ENCODE measurements at regions not wholly inside any gene's neighbourhood (a gene's known extent, or its start where the extent isn't known, plus 50 kb on each side); places are given as distances from the start of the nearest gene placed in this dataset.

DNA sequence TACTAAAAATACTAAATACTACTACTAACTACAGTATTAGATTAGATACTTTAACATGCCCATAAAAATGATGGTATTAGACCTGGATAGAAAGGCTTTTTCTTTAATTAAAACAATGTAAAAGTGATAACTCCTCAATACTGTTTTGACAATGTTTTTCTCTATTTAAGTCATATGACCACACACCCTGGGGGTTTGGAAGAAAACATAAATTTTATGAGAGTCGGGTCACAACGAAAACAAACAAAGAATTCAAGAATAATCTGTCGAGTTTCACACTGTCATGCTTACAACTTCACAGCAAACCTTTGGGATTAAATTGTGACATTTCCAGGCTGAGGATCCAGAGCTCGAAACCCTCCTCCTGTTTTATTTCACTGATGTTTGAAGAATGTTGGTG lies 107.4 kb upstream of the SOX4 start:
- Histone ChIP-seq H3K4me3 (ENCODE audit: low read depth, low read length) (no peak overlapping the region), H3K36me3 (ENCODE audit: control insufficient read depth in 2 of 2, insufficient read depth in 1 of 2, low read length in 2 of 2) (no peaks in the 10 kb centered on the region), H3K4me1 (ENCODE audit: control insufficient read depth, insufficient read depth, low read length) (peaks cover 9% of the 10 kb centered on the region; the same call in 1 of the 2 replicates), H3K27ac (ENCODE audit: extremely low read depth, low read depth, low read length) (no peak overlapping the region), H3K9me3 (ENCODE audit: control insufficient read depth, insufficient read depth, low read depth, low read length) (no peaks in the 10 kb centered on the region)
- TF ChIP-seq FEZF1 (tag by site-specific recombination; IDR thresholded peaks at IDR 0.05) (peak; percentile 59), ZXDB (tag by site-specific recombination; IDR thresholded peaks at IDR 0.05) (no peak), IKZF3 (tag by site-specific recombination; IDR thresholded peaks at IDR 0.05) (0 out of 2 replicates have a peak, but pooled peaks have one; percentile 18), WT1 (tag by site-specific recombination; IDR thresholded peaks at IDR 0.05) (peak; percentile 46; the same call in 1 of the 2 replicates), ZNF843 (tag by site-specific recombination; IDR thresholded peaks at IDR 0.05) (peak; percentile 61; the same call in 1 of the 2 replicates)
- TF ChIP-seq, protein P1, sequence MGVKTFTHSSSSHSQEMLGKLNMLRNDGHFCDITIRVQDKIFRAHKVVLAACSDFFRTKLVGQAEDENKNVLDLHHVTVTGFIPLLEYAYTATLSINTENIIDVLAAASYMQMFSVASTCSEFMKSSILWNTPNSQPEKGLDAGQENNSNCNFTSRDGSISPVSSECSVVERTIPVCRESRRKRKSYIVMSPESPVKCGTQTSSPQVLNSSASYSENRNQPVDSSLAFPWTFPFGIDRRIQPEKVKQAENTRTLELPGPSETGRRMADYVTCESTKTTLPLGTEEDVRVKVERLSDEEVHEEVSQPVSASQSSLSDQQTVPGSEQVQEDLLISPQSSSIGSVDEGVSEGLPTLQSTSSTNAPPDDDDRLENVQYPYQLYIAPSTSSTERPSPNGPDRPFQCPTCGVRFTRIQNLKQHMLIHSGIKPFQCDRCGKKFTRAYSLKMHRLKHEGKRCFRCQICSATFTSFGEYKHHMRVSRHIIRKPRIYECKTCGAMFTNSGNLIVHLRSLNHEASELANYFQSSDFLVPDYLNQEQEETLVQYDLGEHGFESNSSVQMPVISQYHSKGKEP (tag by site-specific recombination; IDR thresholded peaks at IDR 0.05): no peak
- TF ChIP-seq, protein P2, sequence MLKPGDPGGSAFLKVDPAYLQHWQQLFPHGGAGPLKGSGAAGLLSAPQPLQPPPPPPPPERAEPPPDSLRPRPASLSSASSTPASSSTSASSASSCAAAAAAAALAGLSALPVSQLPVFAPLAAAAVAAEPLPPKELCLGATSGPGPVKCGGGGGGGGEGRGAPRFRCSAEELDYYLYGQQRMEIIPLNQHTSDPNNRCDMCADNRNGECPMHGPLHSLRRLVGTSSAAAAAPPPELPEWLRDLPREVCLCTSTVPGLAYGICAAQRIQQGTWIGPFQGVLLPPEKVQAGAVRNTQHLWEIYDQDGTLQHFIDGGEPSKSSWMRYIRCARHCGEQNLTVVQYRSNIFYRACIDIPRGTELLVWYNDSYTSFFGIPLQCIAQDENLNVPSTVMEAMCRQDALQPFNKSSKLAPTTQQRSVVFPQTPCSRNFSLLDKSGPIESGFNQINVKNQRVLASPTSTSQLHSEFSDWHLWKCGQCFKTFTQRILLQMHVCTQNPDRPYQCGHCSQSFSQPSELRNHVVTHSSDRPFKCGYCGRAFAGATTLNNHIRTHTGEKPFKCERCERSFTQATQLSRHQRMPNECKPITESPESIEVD (tag by site-specific recombination; IDR thresholded peaks at IDR 0.05): peak; percentile 90
- POLR2A ChIA-PET: interaction anchor here (1.9 kb wide), 1 partner anchor 102 kb away, joined by 4 read pairs; no protein-coding TSS in a partner anchor
- CTCF ChIA-PET: interaction anchor here (0.9 kb wide), 1 partner anchor 10 kb away, joined by 3 read pairs; no protein-coding TSS in a partner anchor

DNA sequence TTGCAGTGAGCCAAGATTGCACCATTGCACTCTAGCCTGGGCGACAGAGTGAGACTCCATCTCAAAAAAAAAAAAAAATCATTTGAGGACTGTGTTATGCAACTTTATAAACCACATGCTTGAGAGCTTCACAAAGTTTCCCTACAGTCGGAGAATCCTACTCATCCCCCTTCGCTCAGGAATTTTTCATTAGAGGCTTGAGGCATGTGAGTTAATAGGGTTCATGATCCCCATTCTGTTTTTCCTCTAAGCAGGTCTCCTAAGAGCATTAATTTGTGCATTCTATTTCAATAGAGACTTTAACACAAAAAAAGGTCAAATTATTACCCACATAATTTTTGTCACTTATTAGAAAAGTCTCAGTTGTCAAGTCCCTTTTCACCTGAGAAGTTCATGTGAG lies 103.7 kb upstream of the SOX4 start:
- ChIA-PET POLR2A (no interaction called here), CTCF (no interaction called here)
- Histone ChIP-seq H3K27ac (ENCODE audit: extremely low read depth, low read depth, low read length) (no peak overlapping the region), H3K9me3 (ENCODE audit: control insufficient read depth, insufficient read depth, low read depth, low read length) (no peaks in the 10 kb centered on the region), H3K4me3 (ENCODE audit: low read depth, low read length) (no peak overlapping the region), H3K36me3 (ENCODE audit: control insufficient read depth in 2 of 2, insufficient read depth in 1 of 2, low read length in 2 of 2) (no peaks in the 10 kb centered on the region), H3K4me1 (ENCODE audit: control insufficient read depth, insufficient read depth, low read length) (peaks cover 9% of the 10 kb centered on the region; the same call in 1 of the 2 replicates)
- TF ChIP-seq ZNF610 (tag by site-specific recombination; IDR thresholded peaks at IDR 0.05; ENCODE audit: borderline replicate concordance) (no peak), ZNF843 (tag by site-specific recombination; IDR thresholded peaks at IDR 0.05) (no peak), ZNF654 (tag by site-specific recombination; IDR thresholded peaks at IDR 0.05; ENCODE audit: low read depth) (no peak), GLIS2 (tag by site-specific recombination; IDR thresholded peaks at IDR 0.05) (no peak), ZNF585B (tag by site-specific recombination; IDR thresholded peaks at IDR 0.05) (no peak), ZNF677 (tag by site-specific recombination; IDR thresholded peaks at IDR 0.05) (no peak), ZNF664 (tag by site-specific recombination; IDR thresholded peaks at IDR 0.05) (no peak), ZNF114 (tag by site-specific recombination; IDR thresholded peaks at IDR 0.05) (no peak), EGR2 (tag by site-specific recombination; IDR thresholded peaks at IDR 0.05; ENCODE audit: low read depth) (no peak), ZNF433 (tag by site-specific recombination; IDR thresholded peaks at IDR 0.05; ENCODE audit: low read depth) (no peak), ZNF132 (tag by site-specific recombination; IDR thresholded peaks at IDR 0.05; ENCODE audit: borderline replicate concordance) (no peak)
- TF ChIP-seq, protein P3, sequence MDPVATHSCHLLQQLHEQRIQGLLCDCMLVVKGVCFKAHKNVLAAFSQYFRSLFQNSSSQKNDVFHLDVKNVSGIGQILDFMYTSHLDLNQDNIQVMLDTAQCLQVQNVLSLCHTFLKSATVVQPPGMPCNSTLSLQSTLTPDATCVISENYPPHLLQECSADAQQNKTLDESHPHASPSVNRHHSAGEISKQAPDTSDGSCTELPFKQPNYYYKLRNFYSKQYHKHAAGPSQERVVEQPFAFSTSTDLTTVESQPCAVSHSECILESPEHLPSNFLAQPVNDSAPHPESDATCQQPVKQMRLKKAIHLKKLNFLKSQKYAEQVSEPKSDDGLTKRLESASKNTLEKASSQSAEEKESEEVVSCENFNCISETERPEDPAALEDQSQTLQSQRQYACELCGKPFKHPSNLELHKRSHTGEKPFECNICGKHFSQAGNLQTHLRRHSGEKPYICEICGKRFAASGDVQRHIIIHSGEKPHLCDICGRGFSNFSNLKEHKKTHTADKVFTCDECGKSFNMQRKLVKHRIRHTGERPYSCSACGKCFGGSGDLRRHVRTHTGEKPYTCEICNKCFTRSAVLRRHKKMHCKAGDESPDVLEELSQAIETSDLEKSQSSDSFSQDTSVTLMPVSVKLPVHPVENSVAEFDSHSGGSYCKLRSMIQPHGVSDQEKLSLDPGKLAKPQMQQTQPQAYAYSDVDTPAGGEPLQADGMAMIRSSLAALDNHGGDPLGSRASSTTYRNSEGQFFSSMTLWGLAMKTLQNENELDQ (tag by site-specific recombination; IDR thresholded peaks at IDR 0.05; ENCODE audit: low read depth): no peak
- TF ChIP-seq, protein P4, sequence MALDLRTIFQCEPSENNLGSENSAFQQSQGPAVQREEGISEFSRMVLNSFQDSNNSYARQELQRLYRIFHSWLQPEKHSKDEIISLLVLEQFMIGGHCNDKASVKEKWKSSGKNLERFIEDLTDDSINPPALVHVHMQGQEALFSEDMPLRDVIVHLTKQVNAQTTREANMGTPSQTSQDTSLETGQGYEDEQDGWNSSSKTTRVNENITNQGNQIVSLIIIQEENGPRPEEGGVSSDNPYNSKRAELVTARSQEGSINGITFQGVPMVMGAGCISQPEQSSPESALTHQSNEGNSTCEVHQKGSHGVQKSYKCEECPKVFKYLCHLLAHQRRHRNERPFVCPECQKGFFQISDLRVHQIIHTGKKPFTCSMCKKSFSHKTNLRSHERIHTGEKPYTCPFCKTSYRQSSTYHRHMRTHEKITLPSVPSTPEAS (tag by site-specific recombination; IDR thresholded peaks at IDR 0.05): no peak
- TF ChIP-seq, protein P5, sequence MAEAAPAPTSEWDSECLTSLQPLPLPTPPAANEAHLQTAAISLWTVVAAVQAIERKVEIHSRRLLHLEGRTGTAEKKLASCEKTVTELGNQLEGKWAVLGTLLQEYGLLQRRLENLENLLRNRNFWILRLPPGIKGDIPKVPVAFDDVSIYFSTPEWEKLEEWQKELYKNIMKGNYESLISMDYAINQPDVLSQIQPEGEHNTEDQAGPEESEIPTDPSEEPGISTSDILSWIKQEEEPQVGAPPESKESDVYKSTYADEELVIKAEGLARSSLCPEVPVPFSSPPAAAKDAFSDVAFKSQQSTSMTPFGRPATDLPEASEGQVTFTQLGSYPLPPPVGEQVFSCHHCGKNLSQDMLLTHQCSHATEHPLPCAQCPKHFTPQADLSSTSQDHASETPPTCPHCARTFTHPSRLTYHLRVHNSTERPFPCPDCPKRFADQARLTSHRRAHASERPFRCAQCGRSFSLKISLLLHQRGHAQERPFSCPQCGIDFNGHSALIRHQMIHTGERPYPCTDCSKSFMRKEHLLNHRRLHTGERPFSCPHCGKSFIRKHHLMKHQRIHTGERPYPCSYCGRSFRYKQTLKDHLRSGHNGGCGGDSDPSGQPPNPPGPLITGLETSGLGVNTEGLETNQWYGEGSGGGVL (tag by site-specific recombination; IDR thresholded peaks at IDR 0.05): no peak
- TF ChIP-seq, protein P6, sequence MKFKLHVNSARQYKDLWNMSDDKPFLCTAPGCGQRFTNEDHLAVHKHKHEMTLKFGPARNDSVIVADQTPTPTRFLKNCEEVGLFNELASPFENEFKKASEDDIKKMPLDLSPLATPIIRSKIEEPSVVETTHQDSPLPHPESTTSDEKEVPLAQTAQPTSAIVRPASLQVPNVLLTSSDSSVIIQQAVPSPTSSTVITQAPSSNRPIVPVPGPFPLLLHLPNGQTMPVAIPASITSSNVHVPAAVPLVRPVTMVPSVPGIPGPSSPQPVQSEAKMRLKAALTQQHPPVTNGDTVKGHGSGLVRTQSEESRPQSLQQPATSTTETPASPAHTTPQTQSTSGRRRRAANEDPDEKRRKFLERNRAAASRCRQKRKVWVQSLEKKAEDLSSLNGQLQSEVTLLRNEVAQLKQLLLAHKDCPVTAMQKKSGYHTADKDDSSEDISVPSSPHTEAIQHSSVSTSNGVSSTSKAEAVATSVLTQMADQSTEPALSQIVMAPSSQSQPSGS (tag by site-specific recombination; IDR thresholded peaks at IDR 0.05; ENCODE audit: low read depth): no peak
- TF ChIP-seq, protein P7, sequence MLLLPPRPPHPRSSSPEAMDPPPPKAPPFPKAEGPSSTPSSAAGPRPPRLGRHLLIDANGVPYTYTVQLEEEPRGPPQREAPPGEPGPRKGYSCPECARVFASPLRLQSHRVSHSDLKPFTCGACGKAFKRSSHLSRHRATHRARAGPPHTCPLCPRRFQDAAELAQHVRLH (tag by site-specific recombination; IDR thresholded peaks at IDR 0.05): no peak
- TF ChIP-seq, protein P8, sequence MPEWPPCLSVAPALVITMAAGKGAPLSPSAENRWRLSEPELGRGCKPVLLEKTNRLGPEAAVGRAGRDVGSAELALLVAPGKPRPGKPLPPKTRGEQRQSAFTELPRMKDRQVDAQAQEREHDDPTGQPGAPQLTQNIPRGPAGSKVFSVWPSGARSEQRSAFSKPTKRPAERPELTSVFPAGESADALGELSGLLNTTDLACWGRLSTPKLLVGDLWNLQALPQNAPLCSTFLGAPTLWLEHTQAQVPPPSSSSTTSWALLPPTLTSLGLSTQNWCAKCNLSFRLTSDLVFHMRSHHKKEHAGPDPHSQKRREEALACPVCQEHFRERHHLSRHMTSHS (tag by site-specific recombination; IDR thresholded peaks at IDR 0.05): no peak
